GM23248 (cell line): ENCODE measurements at regions not wholly inside any gene's neighbourhood (a gene's known extent, or its start where the extent isn't known, plus 50 kb on each side); places are given as distances from the start of the nearest gene placed in this dataset.

Experiments used
- EZH2 ChIP-seq: fragments of 200-600 bp; sonication (generic); IDR thresholded peaks from 2 replicates; pipeline ENCODE4 v1.6.1; 2018; ENCODE audit warnings: antibody characterized with exemption, mild to moderate bottlenecking; ENCODE audit not compliant: insufficient read depth, poor library complexity, severe bottlenecking
- EZH2phosphoT487 ChIP-seq: fragments of 200-600 bp; sonication (generic); IDR thresholded peaks from 2 replicates; pipeline ENCODE4 v1.6.1; 2018; ENCODE audit warnings: antibody characterized with exemption, moderate library complexity, mild to moderate bottlenecking, low read depth; ENCODE audit not compliant: insufficient read depth

DNA sequence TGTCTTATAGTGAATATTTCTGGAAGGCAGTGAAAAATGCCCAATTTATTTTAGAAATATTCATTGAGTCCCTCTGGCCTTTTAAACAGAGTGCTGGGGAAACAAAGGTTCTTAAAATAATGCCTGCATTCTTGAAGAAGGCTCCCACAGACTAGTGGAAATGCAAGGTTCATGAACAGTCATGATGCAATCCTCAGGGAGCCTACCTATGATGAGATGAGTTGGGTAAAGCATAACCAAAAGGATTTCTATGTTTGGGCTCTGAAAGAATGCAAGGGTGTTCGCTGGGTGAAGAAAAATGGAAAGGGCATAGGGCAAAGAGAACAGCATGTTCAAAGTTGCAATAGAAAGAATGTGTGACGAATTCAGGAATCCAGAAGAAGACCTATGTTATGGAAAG lies 214.5 kb upstream of the MAF start:
- TF ChIP-seq EZH2 (no peak), EZH2phosphoT487 (no peak)
